ENCODE measurements at regions not wholly inside any gene's neighbourhood (a gene's known extent, or its start where the extent isn't known, plus 50 kb on each side); places are given as distances from the start of the nearest gene placed in this dataset.

- TF ChIP-seq CTCF (IDR thresholded peaks at IDR 0.05) (no peak), YY1 (IDR thresholded peaks at IDR 0.05; ENCODE audit: low read depth) (no peak), RFX5 (IDR thresholded peaks at IDR 0.05; ENCODE audit: low read length) (no peak), EP300 (IDR thresholded peaks at IDR 0.05; ENCODE audit: borderline replicate concordance in 1 of 2, low read depth in 1 of 2, low read length in 1 of 2) (no peak), JUND (IDR thresholded peaks at IDR 0.05) (no peak), REST (IDR thresholded peaks at IDR 0.05; ENCODE audit: low read depth, low read length) (no peak), RAD21 (IDR thresholded peaks at IDR 0.05; ENCODE audit: low read length) (no peak), SMC3 (IDR thresholded peaks at IDR 0.05; ENCODE audit: low read depth, low read length) (no peak), FOXM1 (IDR thresholded peaks at IDR 0.05; ENCODE audit: low read depth) (no peak), USF1 (IDR thresholded peaks at IDR 0.05; ENCODE audit: borderline replicate concordance, low read depth) (no peak), RCOR1 (IDR thresholded peaks at IDR 0.05; ENCODE audit: low read length) (no peak)
Measured at GRCh38 chr9:88807426-88807825, 183.8 kb upstream of the S1PR3 start.
